H9 (cell line): ENCODE measurements at regions not wholly inside any gene's neighbourhood (a gene's known extent, or its start where the extent isn't known, plus 50 kb on each side); places are given as distances from the start of the nearest gene placed in this dataset.
"Not testable (repeated sequence)": the region's sequence is repeated elsewhere in the genome, so short reads cannot be mapped to it uniquely, and the experiment has no call there.

Source experiments
- DNase-seq: peaks from one replicate; pipeline ENCODE4 v3.0.0-alpha.2; 2017
- H2AFZ ChIP-seq: one replicate; pipeline ENCODE4 v1.6.1; 2013; ENCODE audit warnings: mild to moderate bottlenecking, low read length, control low read depth, moderate library complexity
- H2AK5ac ChIP-seq: 2 replicates; pipeline ENCODE4 v1.6.1; 2013; ENCODE audit warnings: low read length, control low read depth, mixed read lengths; ENCODE audit not compliant: insufficient read length
- H2BK120ac ChIP-seq: one replicate; pipeline ENCODE4 v1.6.1; 2013; ENCODE audit warnings: low read depth, mild to moderate bottlenecking, low read length, control low read depth, inconsistent platforms; ENCODE audit not compliant: poor library complexity, severe bottlenecking
- H2BK12ac ChIP-seq: 2 replicates; pipeline ENCODE4 v1.6.1; 2013; ENCODE audit warnings: low read length, control low read depth, mixed read lengths, low read depth; ENCODE audit not compliant: insufficient read length
- H2BK15ac ChIP-seq: 2 replicates; pipeline ENCODE4 v1.6.1; 2013; ENCODE audit warnings: low read depth, low read length, control low read depth
- H2BK20ac ChIP-seq: one replicate; pipeline ENCODE4 v1.6.1; 2013; ENCODE audit warnings: low read depth, mild to moderate bottlenecking, low read length, control low read depth, inconsistent platforms; ENCODE audit not compliant: poor library complexity, severe bottlenecking
- H2BK5ac ChIP-seq: 2 replicates; pipeline ENCODE4 v1.6.1; 2013; ENCODE audit warnings: low read length, control low read depth, mixed read lengths; ENCODE audit not compliant: insufficient read length
- H3K14ac ChIP-seq: 2 replicates; pipeline ENCODE4 v1.6.1; 2013; ENCODE audit warnings: low read length, control low read depth; ENCODE audit not compliant: insufficient read depth
- H3K18ac ChIP-seq: 2 replicates; pipeline ENCODE4 v1.6.1; 2013; ENCODE audit warnings: low read depth, mild to moderate bottlenecking, mixed read lengths, low read length, control low read depth; ENCODE audit not compliant: insufficient read length
- H3K23ac ChIP-seq: 2 replicates; pipeline ENCODE4 v1.6.1; 2013; ENCODE audit warnings: low read length, control low read depth, mixed read lengths, low read depth; ENCODE audit not compliant: insufficient read length
- H3K23me2 ChIP-seq: 2 replicates; pipeline ENCODE4 v1.6.1; 2013; ENCODE audit warnings: low read depth, mild to moderate bottlenecking, mixed read lengths, low read length, control low read depth; ENCODE audit not compliant: insufficient read length, poor library complexity, severe bottlenecking
- H3K27ac ChIP-seq: 2 replicates; pipeline ENCODE4 v1.5.1; 2013; ENCODE audit warnings: low read length, control low read depth, mixed read lengths, low read depth; ENCODE audit not compliant: insufficient read length
- H3K27me3 ChIP-seq: 2 replicates; pipeline ENCODE4 v1.6.1; 2013; ENCODE audit warnings: low read length, control low read depth, inconsistent platforms; ENCODE audit not compliant: insufficient read depth
- H3K4ac ChIP-seq: 2 replicates; pipeline ENCODE4 v1.6.1; 2013; ENCODE audit warnings: low read depth, mild to moderate bottlenecking, control low read depth, inconsistent platforms, low read length, moderate library complexity
- H3K4me1 ChIP-seq: 2 replicates; pipeline ENCODE4 v1.6.1; 2013; ENCODE audit warnings: low read length, control low read depth, inconsistent platforms; ENCODE audit not compliant: insufficient read depth
- H3K4me2 ChIP-seq: 2 replicates; pipeline ENCODE4 v1.6.1; 2013; ENCODE audit warnings: low read length, control low read depth, mixed read lengths; ENCODE audit not compliant: insufficient read length, insufficient read depth
- H3K56ac ChIP-seq: 2 replicates; pipeline ENCODE4 v1.6.1; 2013; ENCODE audit warnings: low read depth, mild to moderate bottlenecking, mixed read lengths, low read length, control low read depth; ENCODE audit not compliant: insufficient read length
- H3K79me1 ChIP-seq: 2 replicates; pipeline ENCODE4 v1.6.1; 2013; ENCODE audit warnings: low read depth, mild to moderate bottlenecking, moderate library complexity, low read length, control low read depth, inconsistent platforms; ENCODE audit not compliant: insufficient read depth, poor library complexity, severe bottlenecking
- H3K79me2 ChIP-seq: 2 replicates; pipeline ENCODE4 v1.6.1; 2013; ENCODE audit warnings: low read length, control low read depth, inconsistent platforms; ENCODE audit not compliant: insufficient read depth
- H3K9ac ChIP-seq: 2 replicates; pipeline ENCODE4 v1.6.1; 2013; ENCODE audit warnings: low read length, control low read depth, mixed read lengths; ENCODE audit not compliant: insufficient read length; ENCODE audit errors: extremely low read depth
- H3K9me3 ChIP-seq: one replicate; pipeline ENCODE4 v1.6.1; 2013; ENCODE audit warnings: low read depth, low read length, inconsistent platforms; ENCODE audit not compliant: control insufficient read depth
- H3T11ph ChIP-seq: one replicate; pipeline ENCODE4 v1.6.1; 2013; ENCODE audit warnings: mild to moderate bottlenecking, low read length, control low read depth, inconsistent platforms
- H4K20me1 ChIP-seq: one replicate; pipeline ENCODE4 v1.6.1; 2013; ENCODE audit not compliant: control insufficient read depth, insufficient read length, insufficient read depth
- H4K5ac ChIP-seq: 2 replicates; pipeline ENCODE4 v1.6.1; 2013; ENCODE audit warnings: low read depth, mild to moderate bottlenecking, mixed read lengths, low read length, control low read depth; ENCODE audit not compliant: insufficient read length
- H4K8ac ChIP-seq: replicated peaks from 2 replicates; pipeline ENCODE4 v1.6.1; 2013; ENCODE audit warnings: low read length, control low read depth, mixed read lengths, low read depth; ENCODE audit not compliant: insufficient read length
- H4K91ac ChIP-seq: 2 replicates; pipeline ENCODE4 v1.6.1; 2013; ENCODE audit warnings: low read depth, mild to moderate bottlenecking, moderate library complexity, mixed read lengths, low read length, control low read depth; ENCODE audit not compliant: insufficient read length
- H3K27ac Mint-ChIP-seq, 3 experiments: 2 replicates in 2 of 3; 3 replicates in 1 of 3; pipeline ENCODE4 v1.8.0; 2020 to 2021; ENCODE audit warnings: mixed read lengths in 3 of 3, mild to moderate bottlenecking in 1 of 3, moderate library complexity in 1 of 3
- H3K27me3 Mint-ChIP-seq: 2 replicates; pipeline ENCODE4 v1.8.0; 2021; ENCODE audit warnings: low read depth, mild to moderate bottlenecking, moderate library complexity, mixed read lengths
- H3K36me3 Mint-ChIP-seq, 3 experiments: 2 replicates in 2 of 3; 3 replicates in 1 of 3; pipeline ENCODE4 v1.8.0; 2020 to 2021; ENCODE audit warnings: low read depth in 3 of 3, mixed read lengths in 3 of 3; ENCODE audit not compliant: insufficient read depth in 1 of 3
- H3K4me1 Mint-ChIP-seq, 2 experiments: 2 replicates each; pipeline ENCODE4 v1.8.0; 2020; ENCODE audit warnings: mixed read lengths in 2 of 2
- H3K4me3 Mint-ChIP-seq, 2 experiments: 2 replicates in 1 of 2; 3 replicates in 1 of 2; pipeline ENCODE4 v1.8.0; 2020 to 2021; ENCODE audit warnings: mild to moderate bottlenecking in 2 of 2, mixed read lengths in 2 of 2, moderate library complexity in 1 of 2
- H3K9me3 Mint-ChIP-seq, 2 experiments: 2 replicates in 1 of 2; 3 replicates in 1 of 2; pipeline ENCODE4 v1.8.0; 2020; ENCODE audit warnings: mild to moderate bottlenecking in 2 of 2, mixed read lengths in 2 of 2, moderate library complexity in 1 of 2
- WGBS: extraction: QIAGEN DNeasy Blood & Tissue Kit; methylation state at CpG from one replicate; pipeline ENCODE4 v1.1.7; 2013; ENCODE audit warnings: missing lambda C conversion rate, low lambda C conversion rate, mixed read lengths; ENCODE audit not compliant: insufficient read length; ENCODE audit errors: extremely low coverage; 5-methylcytosine and 5-hydroxymethylcytosine counted together

DNA sequence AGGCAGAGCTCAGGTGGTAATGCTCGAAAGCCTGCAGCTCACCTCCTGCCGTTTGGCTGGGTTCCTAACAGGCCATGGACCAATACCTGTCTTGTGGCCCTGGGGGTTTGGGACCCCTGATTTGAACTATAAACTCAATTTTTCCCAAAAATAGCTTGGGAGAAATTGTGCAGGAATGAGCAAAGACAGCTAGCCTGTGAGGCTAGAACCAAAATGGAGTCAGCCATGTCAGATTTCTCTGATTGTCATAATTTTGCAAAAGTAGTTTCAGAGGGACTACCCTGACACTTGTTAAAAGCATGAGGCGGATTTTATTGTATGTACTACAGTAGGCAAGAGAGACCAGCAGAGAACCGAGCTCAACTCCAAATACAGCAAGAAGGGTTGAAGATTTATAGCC, 91.8 kb downstream of the PPIAL4G start:
- H3K23me2 ChIP-seq, H4K91ac ChIP-seq, H3K56ac ChIP-seq, H2BK12ac ChIP-seq, H2BK20ac ChIP-seq, H3K79me2 ChIP-seq, H2BK120ac ChIP-seq, H4K20me1 ChIP-seq, H3T11ph ChIP-seq, H4K5ac ChIP-seq, H3K36me3 Mint-ChIP-seq, DNase-seq, H2BK15ac ChIP-seq, H2AFZ ChIP-seq, H3K9me3 ChIP-seq, H3K14ac ChIP-seq, H3K27ac Mint-ChIP-seq, H3K4me2 ChIP-seq, H2BK5ac ChIP-seq, H4K8ac ChIP-seq, H3K79me1 ChIP-seq, H3K23ac ChIP-seq, H3K4me1 ChIP-seq, H3K27me3 ChIP-seq, H3K27ac ChIP-seq, H2AK5ac ChIP-seq, H3K27me3 Mint-ChIP-seq, H3K9ac ChIP-seq, H3K9me3 Mint-ChIP-seq, H3K4me3 Mint-ChIP-seq, H3K4ac ChIP-seq, H3K18ac ChIP-seq: not testable (repeated sequence)
- WGBS: no CpG with 5 or more reads among the region's 4 CpGs
- peaks cover 15 to 18% of the 10 kb centered on the region in 2 experiments for H3K4me1 Mint-ChIP-seq
